SK-N-SH (cell line): ENCODE measurements at regions not wholly inside any gene's neighbourhood (a gene's known extent, or its start where the extent isn't known, plus 50 kb on each side); places are given as distances from the start of the nearest gene placed in this dataset.

Experiments
- CTCF ChIA-PET: fragments of 300-600, 350-600 bp; formaldehyde crosslinking; extraction: SDS; loops from one replicate; lab custom pipeline; 2021; lab: Yijun Ruan, JAX
- POLR2A ChIA-PET: fragments of 350-600 bp; sonication (Branson Sonifier 250); formaldehyde crosslinking; extraction: SDS; loops from one replicate; lab custom pipeline; 2020; ENCODE audit warnings: antibody characterized with exemption, inconsistent platforms; lab: Yijun Ruan, JAX
- DNase-seq: peaks from one replicate; pipeline ENCODE4 v3.0.0; 2012
- H2AFZ ChIP-seq: fragments of 200-600 bp; sonication (generic); 2 replicates; pipeline ENCODE4 v1.8.1; 2016; ENCODE audit warnings: antibody characterized with exemption, mild to moderate bottlenecking, low read depth
- H3F3A ChIP-seq: fragments of 200-600 bp; sonication (generic); replicated peaks from 2 replicates; pipeline ENCODE3; 2016; ENCODE audit warnings: antibody characterized with exemption, mild to moderate bottlenecking; ENCODE audit not compliant: insufficient read depth
- H3K27ac ChIP-seq, 2 experiments: fragments of 200-500 bp in 1 of 2; fragments of 200-600 bp in 1 of 2; sonication (Bioruptor generic) in 1 of 2; sonication (generic), shearing (Covaris generic) in 1 of 2; 2 replicates each; pipeline versions ENCODE4 v1.5.1 to v1.6.1; 2014 to 2016; ENCODE audit warnings: low read depth in 2 of 2, inconsistent platforms in 1 of 2, low read length in 1 of 2, mild to moderate bottlenecking in 1 of 2, mixed read lengths in 1 of 2
- H3K27me3 ChIP-seq: fragments of 200-600 bp; sonication (generic), shearing (Covaris generic); 2 replicates; pipeline ENCODE4 v1.6.1; 2016; ENCODE audit warnings: mixed run types; ENCODE audit not compliant: insufficient read depth
- H3K36me3 ChIP-seq, 2 experiments: fragments of 200-500 bp in 1 of 2; fragments of 200-600 bp in 1 of 2; sonication (Bioruptor generic) in 1 of 2; sonication (generic) in 1 of 2; replicated peaks in 1 of 2; 2 replicates each; pipeline versions ENCODE3 to v1.5.1; 2014 to 2016; ENCODE audit warnings: low read length in 1 of 2, mild to moderate bottlenecking in 1 of 2; ENCODE audit not compliant: insufficient read depth in 2 of 2, control insufficient read depth in 1 of 2
- H3K4me1 ChIP-seq, 2 experiments: fragments of 200-500 bp in 1 of 2; fragments of 200-600 bp in 1 of 2; sonication (Bioruptor generic) in 1 of 2; sonication (generic), shearing (Covaris generic) in 1 of 2; 2 replicates each; pipeline versions ENCODE4 v1.5.1 to v1.6.1; 2014 to 2016; ENCODE audit warnings: low read depth in 1 of 2, low read length in 1 of 2, mixed run types in 1 of 2; ENCODE audit not compliant: insufficient read depth in 2 of 2, control insufficient read depth in 1 of 2
- H3K4me2 ChIP-seq: fragments of 200-600 bp; sonication (generic), shearing (Covaris generic); 2 replicates; pipeline ENCODE4 v1.6.1; 2017; ENCODE audit warnings: mixed run types
- H3K4me3 ChIP-seq, 2 experiments: fragments of 200-500 bp in 1 of 2; fragments of 200-600 bp in 1 of 2; sonication (Bioruptor generic) in 1 of 2; sonication (generic), shearing (Covaris generic) in 1 of 2; 2 replicates each; pipeline versions ENCODE4 v1.5.1 to v1.8.1; 2014 to 2016; ENCODE audit warnings: low read depth in 2 of 2, inconsistent platforms in 1 of 2, low read length in 1 of 2, mild to moderate bottlenecking in 1 of 2, mixed read lengths in 1 of 2, moderate library complexity in 1 of 2
- H3K79me2 ChIP-seq: fragments of 200-600 bp; sonication (generic); 2 replicates; pipeline ENCODE4 v1.8.1; 2017; ENCODE audit warnings: mild to moderate bottlenecking; ENCODE audit not compliant: insufficient read depth
- H3K9ac ChIP-seq: fragments of 200-600 bp; sonication (generic); 2 replicates; pipeline ENCODE4 v1.6.1; 2017; ENCODE audit warnings: mixed run types
- H3K9me2 ChIP-seq: fragments of 200-600 bp; sonication (generic); 2 replicates; pipeline ENCODE4 v1.6.1; 2017; ENCODE audit warnings: mixed run types
- H3K9me3 ChIP-seq: fragments of 200-600 bp; sonication (generic); 2 replicates; pipeline ENCODE4 v1.6.1; 2017; ENCODE audit warnings: mixed run types, mild to moderate bottlenecking, moderate library complexity
- H4K20me1 ChIP-seq: fragments of 200-600 bp; sonication (generic); 2 replicates; pipeline ENCODE4 v1.6.1; 2017; ENCODE audit warnings: mild to moderate bottlenecking, mixed run types; ENCODE audit not compliant: insufficient read depth
- ELF1 ChIP-seq: IDR thresholded peaks from 2 replicates; pipeline ENCODE4 v1.4.0; 2012
- EP300 ChIP-seq, 2 experiments: IDR thresholded peaks; 2 replicates each; pipeline versions ENCODE4 v1.4.0 to v1.6.1; 2012; ENCODE audit warnings: borderline replicate concordance in 1 of 2, low read depth in 1 of 2, low read length in 1 of 2
- FOSL2 ChIP-seq: IDR thresholded peaks from 2 replicates; pipeline ENCODE4 v1.4.0; 2012; ENCODE audit warnings: low read depth, mild to moderate bottlenecking, moderate library complexity, borderline replicate concordance
- GATA2 ChIP-seq: sonication (generic); formaldehyde crosslinking; IDR thresholded peaks from 2 replicates; pipeline ENCODE4 v1.5.0; 2020; ENCODE audit warnings: mild to moderate bottlenecking, missing genetic modification reagents
- IRF3 ChIP-seq: fragments of 150-350 bp; IDR thresholded peaks from 2 replicates; pipeline ENCODE4 v1.6.1; 2016; ENCODE audit warnings: mild to moderate bottlenecking, low read depth, low read length
- JUND ChIP-seq: IDR thresholded peaks from 2 replicates; pipeline ENCODE4 v1.4.0; 2012
- MEF2A ChIP-seq: IDR thresholded peaks from 2 replicates; pipeline ENCODE4 v1.4.0; 2012; ENCODE audit warnings: low read depth, borderline replicate concordance
- NFIC ChIP-seq: IDR thresholded peaks from 2 replicates; pipeline ENCODE4 v1.4.0; 2012; ENCODE audit warnings: borderline replicate concordance
- PBX3 ChIP-seq: IDR thresholded peaks from 2 replicates; pipeline ENCODE4; 2012
- RXRA ChIP-seq: IDR thresholded peaks from 2 replicates; pipeline ENCODE4 v1.4.0; 2012; ENCODE audit warnings: low read depth, mild to moderate bottlenecking, borderline replicate concordance
- SMC3 ChIP-seq: IDR thresholded peaks from 2 replicates; pipeline ENCODE4 v1.6.1; 2012; ENCODE audit warnings: low read depth, low read length, improper control_type of control experiment
- TCF12 ChIP-seq: IDR thresholded peaks from 2 replicates; pipeline ENCODE4 v1.4.0; 2012
- USF2 ChIP-seq: fragments of 150-350 bp; IDR thresholded peaks from 2 replicates; pipeline ENCODE4 v1.6.1; 2017; ENCODE audit warnings: antibody characterized with exemption, low read length, low read depth, borderline replicate concordance
- ZBTB33 ChIP-seq: IDR thresholded peaks from 2 replicates; pipeline ENCODE4 v1.4.0; 2012; ENCODE audit warnings: low read depth, borderline replicate concordance
- WGBS: methylation state at CpG from one replicate; pipeline ENCODE4 v1.1.6; 2017; ENCODE audit warnings: low lambda C conversion rate; 5-methylcytosine and 5-hydroxymethylcytosine counted together

- DNase-seq, result no peak
- no peaks in the 10 kb centered on the region for H3K79me2 ChIP-seq
- H3K4me3 ChIP-seq, result no peak overlapping the region
- ChIA-PET POLR2A (no interaction called here), CTCF (no interaction called here)
- H3K4me1 ChIP-seq, result no peaks in the 10 kb centered on the region
- H3F3A ChIP-seq, result no peaks in the 10 kb centered on the region
- no peaks in the 10 kb centered on the region for H4K20me1 ChIP-seq
- H3K9ac ChIP-seq, result no peak overlapping the region
- no peaks in the 10 kb centered on the region for H3K27me3 ChIP-seq
- WGBS, result 5% methylated on average over 4 of the region's 4 CpGs
- no peaks in the 10 kb centered on the region for H3K9me3 ChIP-seq
- H2AFZ ChIP-seq, result no peak overlapping the region
- H3K27ac ChIP-seq, result no peak overlapping the region
- no peak overlapping the region for H3K4me2 ChIP-seq
- TF ChIP-seq USF2 (no peak), MEF2A (no peak), NFIC (no peak), ZBTB33 (no peak), SMC3 (no peak), JUND (no peak), FOSL2 (no peak)
- H3K36me3 ChIP-seq, result no peaks in the 10 kb centered on the region
- H3K9me2 ChIP-seq, result no peaks in the 10 kb centered on the region
Measured at GRCh38 chr18:73007915-73008308, 140.1 kb upstream of the NETO1 start.

- no peak overlapping the region for H3K4me2 ChIP-seq
- H3K4me3 ChIP-seq, result no peak overlapping the region
- ChIA-PET POLR2A (no interaction called here), CTCF (no interaction called here)
- no peaks in the 10 kb centered on the region for H3K36me3 ChIP-seq
- no peak overlapping the region for H2AFZ ChIP-seq
- H3K9ac ChIP-seq, result no peak overlapping the region
- no peak overlapping the region for H3K27ac ChIP-seq
- WGBS, result 1% methylated on average over 6 of the region's 6 CpGs
- no peaks in the 10 kb centered on the region for H4K20me1 ChIP-seq
- DNase-seq, result no peak
- H3K4me1 ChIP-seq, result no peaks in the 10 kb centered on the region
- H3K27me3 ChIP-seq, result no peaks in the 10 kb centered on the region
- no peaks in the 10 kb centered on the region for H3F3A ChIP-seq
- TF ChIP-seq TCF12, result no peak
- H3K9me3 ChIP-seq, result no peaks in the 10 kb centered on the region
- no peaks in the 10 kb centered on the region for H3K9me2 ChIP-seq
- H3K79me2 ChIP-seq, result no peaks in the 10 kb centered on the region
Measured at GRCh38 chr18:73007195-73007914, 139.6 kb upstream of the NETO1 start.

GRCh38 chr18:73006331-73006730, 138.5 kb upstream of the NETO1 start:
- no peaks in the 10 kb centered on the region for H4K20me1 ChIP-seq
- H3K4me1 ChIP-seq, result no peaks in the 10 kb centered on the region
- H3K4me3 ChIP-seq, result no peak overlapping the region
- H3K27me3 ChIP-seq, result no peaks in the 10 kb centered on the region
- 0% methylated on average over 3 of the region's 3 CpGs for WGBS
- TF ChIP-seq ZBTB33, result no peak
- no peak for TF ChIP-seq TCF12
- no peak for TF ChIP-seq RXRA
- no peak for TF ChIP-seq GATA2 (CRISPR knock-in tag)
- no peak for TF ChIP-seq IRF3
- no peak for TF ChIP-seq MEF2A
- TF ChIP-seq ELF1, result no peak
- no peak for TF ChIP-seq PBX3
- TF ChIP-seq EP300 (IDR thresholded peaks at IDR 0.05; ENCODE audit: borderline replicate concordance in 1 of 2, low read depth in 1 of 2, low read length in 1 of 2), result no peak
- no peaks in the 10 kb centered on the region for H3K36me3 ChIP-seq
- no peak overlapping the region for H3K27ac ChIP-seq
- ChIA-PET POLR2A (no interaction called here), CTCF (no interaction called here)
- no peaks in the 10 kb centered on the region for H3K9me3 ChIP-seq
- no peak overlapping the region for H2AFZ ChIP-seq
- no peak overlapping the region for H3K4me2 ChIP-seq
- no peaks in the 10 kb centered on the region for H3F3A ChIP-seq
- DNase-seq, result no peak
- H3K9me2 ChIP-seq, result no peaks in the 10 kb centered on the region
- H3K9ac ChIP-seq, result no peak overlapping the region
- no peaks in the 10 kb centered on the region for H3K79me2 ChIP-seq
